DND-41 (cell line): ENCODE measurements at regions not wholly inside any gene's neighbourhood (a gene's known extent, or its start where the extent isn't known, plus 50 kb on each side); places are given as distances from the start of the nearest gene placed in this dataset.

Experiments used
- ATAC-seq: fragments of 200-7000 bp; cut with Tn5 transposase; 3 replicates; pipeline ENCODE4 v1.9.1; 2021; ENCODE audit warnings: low read depth; ENCODE audit not compliant: insufficient read depth
- DNase-seq: peaks from one replicate; pipeline ENCODE4 v3.0.0-alpha.2; 2020
- H2AFZ ChIP-seq: 2 replicates; pipeline ENCODE4 v1.6.0; 2012; ENCODE audit warnings: low read depth, low read length
- H3K27ac ChIP-seq: 2 replicates; pipeline ENCODE4 v1.5.1; 2012; ENCODE audit warnings: low read length, inconsistent platforms
- H3K27me3 ChIP-seq: fragments of 200-600 bp; sonication (generic); 2 replicates; pipeline ENCODE4 v1.6.0; 2012; ENCODE audit warnings: low read length, mild to moderate bottlenecking, inconsistent platforms; ENCODE audit not compliant: insufficient read depth, poor library complexity
- H3K36me3 ChIP-seq: 2 replicates; pipeline ENCODE4 v1.5.1; 2012; ENCODE audit warnings: low read length, inconsistent platforms; ENCODE audit not compliant: insufficient read depth
- H3K4me1 ChIP-seq: 2 replicates; pipeline ENCODE4 v1.5.1; 2012; ENCODE audit warnings: mild to moderate bottlenecking, low read length; ENCODE audit not compliant: insufficient read depth
- H3K4me2 ChIP-seq: 2 replicates; pipeline ENCODE4 v1.6.0; 2012; ENCODE audit warnings: mild to moderate bottlenecking, moderate library complexity, low read length, inconsistent platforms; ENCODE audit not compliant: insufficient read depth
- H3K4me3 ChIP-seq, 2 experiments: fragments of 200-600 bp in 1 of 2; shearing (Covaris generic) in 1 of 2; 2 replicates each; pipeline ENCODE4 v1.5.1; 2012 to 2016; ENCODE audit warnings: inconsistent platforms in 2 of 2, low read length in 2 of 2, mild to moderate bottlenecking in 2 of 2, low read depth in 1 of 2, moderate library complexity in 1 of 2
- H3K79me2 ChIP-seq: 2 replicates; pipeline ENCODE4 v1.6.0; 2012; ENCODE audit warnings: low read length, inconsistent platforms; ENCODE audit not compliant: insufficient read depth
- H3K9ac ChIP-seq: 2 replicates; pipeline ENCODE4 v1.6.0; 2012; ENCODE audit warnings: low read depth, mild to moderate bottlenecking, inconsistent platforms, low read length, moderate library complexity
- H3K9me3 ChIP-seq: 2 replicates; pipeline ENCODE4 v1.5.1; 2012; ENCODE audit warnings: low read length, moderate library complexity, mild to moderate bottlenecking, inconsistent platforms; ENCODE audit not compliant: insufficient read depth, severe bottlenecking
- H4K20me1 ChIP-seq: 2 replicates; pipeline ENCODE4 v1.6.0; 2012; ENCODE audit warnings: low read length; ENCODE audit not compliant: insufficient read depth
- EZH2 ChIP-seq: IDR thresholded peaks from 3 replicates; pipeline ENCODE4 v1.6.1; 2012; ENCODE audit warnings: borderline replicate concordance, low read depth, mild to moderate bottlenecking, moderate library complexity, low read length, inconsistent platforms; ENCODE audit not compliant: severe bottlenecking
- TF ChIP-seq, protein P1 (sequence below): IDR thresholded peaks from 2 replicates; pipeline ENCODE4 v1.5.1; 2012; ENCODE audit warnings: borderline replicate concordance, low read length, moderate library complexity, mild to moderate bottlenecking; ENCODE audit not compliant: poor library complexity, severe bottlenecking; ENCODE audit errors: extremely low read depth

DNA sequence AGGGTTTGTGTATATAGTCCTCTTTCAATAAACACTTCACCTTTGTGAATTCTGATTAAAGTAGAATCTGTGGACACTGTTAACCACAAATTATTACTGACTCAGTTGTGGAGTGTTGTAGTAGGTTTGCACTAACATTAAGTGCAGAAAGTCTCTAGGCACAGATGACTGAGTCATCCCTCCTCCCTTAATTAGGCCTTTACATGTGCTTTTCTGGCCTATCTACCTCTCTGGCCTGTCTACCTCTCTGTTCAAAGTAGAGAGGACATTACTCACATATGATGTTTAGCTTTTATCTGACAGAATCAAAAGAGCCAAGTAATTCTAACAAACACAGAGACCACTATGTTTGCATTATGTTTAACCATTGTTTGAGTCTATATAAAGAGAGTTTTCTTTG, 783.0 kb downstream of the TENT5A start:
- H3K36me3 ChIP-seq, result no peaks in the 10 kb centered on the region
- no peak overlapping the region for H3K4me2 ChIP-seq
- DNase-seq (no peak), ATAC-seq (0 out of 3 replicates have a peak, but pooled peaks have one; percentile 25)
- no peaks in the 10 kb centered on the region for H3K9me3 ChIP-seq
- peak overlapping the region; percentile 51 for H3K27ac ChIP-seq
- peak overlapping the region; percentile 54 for H2AFZ ChIP-seq
- no peaks in the 10 kb centered on the region for H4K20me1 ChIP-seq
- no peak overlapping the region for H3K9ac ChIP-seq
- peaks cover 37% of the 10 kb centered on the region for H3K4me1 ChIP-seq
- no peaks in the 10 kb centered on the region for H3K27me3 ChIP-seq
- H3K4me3 ChIP-seq, result no peak overlapping the region
- TF ChIP-seq, protein P1, sequence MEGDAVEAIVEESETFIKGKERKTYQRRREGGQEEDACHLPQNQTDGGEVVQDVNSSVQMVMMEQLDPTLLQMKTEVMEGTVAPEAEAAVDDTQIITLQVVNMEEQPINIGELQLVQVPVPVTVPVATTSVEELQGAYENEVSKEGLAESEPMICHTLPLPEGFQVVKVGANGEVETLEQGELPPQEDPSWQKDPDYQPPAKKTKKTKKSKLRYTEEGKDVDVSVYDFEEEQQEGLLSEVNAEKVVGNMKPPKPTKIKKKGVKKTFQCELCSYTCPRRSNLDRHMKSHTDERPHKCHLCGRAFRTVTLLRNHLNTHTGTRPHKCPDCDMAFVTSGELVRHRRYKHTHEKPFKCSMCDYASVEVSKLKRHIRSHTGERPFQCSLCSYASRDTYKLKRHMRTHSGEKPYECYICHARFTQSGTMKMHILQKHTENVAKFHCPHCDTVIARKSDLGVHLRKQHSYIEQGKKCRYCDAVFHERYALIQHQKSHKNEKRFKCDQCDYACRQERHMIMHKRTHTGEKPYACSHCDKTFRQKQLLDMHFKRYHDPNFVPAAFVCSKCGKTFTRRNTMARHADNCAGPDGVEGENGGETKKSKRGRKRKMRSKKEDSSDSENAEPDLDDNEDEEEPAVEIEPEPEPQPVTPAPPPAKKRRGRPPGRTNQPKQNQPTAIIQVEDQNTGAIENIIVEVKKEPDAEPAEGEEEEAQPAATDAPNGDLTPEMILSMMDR, result no peak
- TF ChIP-seq EZH2, result no peak
- H3K79me2 ChIP-seq, result no peaks in the 10 kb centered on the region

DNA sequence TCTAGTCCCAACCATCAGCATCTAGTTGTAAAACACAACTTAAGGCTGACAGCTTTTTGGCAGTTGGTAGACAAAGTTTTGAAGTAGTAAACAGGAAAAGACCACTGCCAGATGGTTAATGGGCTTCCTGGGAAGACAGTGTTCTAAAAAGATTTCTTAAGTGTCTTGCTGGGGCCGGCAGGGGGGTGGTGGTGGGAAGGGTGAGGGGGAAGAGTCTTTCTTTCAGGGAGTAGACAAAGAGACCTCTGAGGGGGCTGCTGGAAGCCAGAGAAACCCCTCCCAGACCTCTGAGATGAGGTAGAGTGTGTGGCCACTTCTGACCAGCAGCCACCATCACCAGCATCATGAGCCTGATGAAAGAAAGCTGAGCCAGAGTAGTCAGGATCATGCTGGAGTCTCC, 784.9 kb downstream of the TENT5A start:
- peak overlapping the region; percentile 93 for H3K27ac ChIP-seq
- H3K4me1 ChIP-seq, result peaks cover 37% of the 10 kb centered on the region
- H4K20me1 ChIP-seq, result no peaks in the 10 kb centered on the region
- peak overlapping the region; percentile 35; the same call in 1 of the 2 replicates for H3K9ac ChIP-seq
- peak; percentile 62 for DNase-seq
- H3K4me2 ChIP-seq, result peak overlapping the region; percentile 19
- peak; percentile 82 for ATAC-seq
- no peak overlapping the region for H3K4me3 ChIP-seq
- peak overlapping the region; percentile 70 for H2AFZ ChIP-seq
- H3K9me3 ChIP-seq, result no peaks in the 10 kb centered on the region
- H3K36me3 ChIP-seq, result no peaks in the 10 kb centered on the region
- no peaks in the 10 kb centered on the region for H3K27me3 ChIP-seq
- TF ChIP-seq, protein P1, result no peak
- TF ChIP-seq EZH2, result no peak
- no peaks in the 10 kb centered on the region for H3K79me2 ChIP-seq

- Histone ChIP-seq H3K27ac (no peak overlapping the region), H3K9ac (no peak overlapping the region), H3K9me3 (no peaks in the 10 kb centered on the region), H3K27me3 (no peaks in the 10 kb centered on the region), H4K20me1 (no peaks in the 10 kb centered on the region), H2AFZ (no peak overlapping the region), H3K4me2 (no peak overlapping the region), H3K4me3 (no peak overlapping the region), H3K4me1 (peaks cover 23% of the 10 kb centered on the region), H3K36me3 (no peaks in the 10 kb centered on the region), H3K79me2 (no peaks in the 10 kb centered on the region)
- ATAC-seq (no peak), DNase-seq (no peak)
- no peak for TF ChIP-seq EZH2
- TF ChIP-seq, protein P1, result no peak
Observed at GRCh38 chr6:80962382-80962781, 790.1 kb downstream of the TENT5A start.

GRCh38 chr6:80961166-80961565, 791.3 kb downstream of the TENT5A start:
- Histone ChIP-seq H3K27ac (no peak overlapping the region), H4K20me1 (no peaks in the 10 kb centered on the region), H3K4me2 (no peak overlapping the region), H3K79me2 (no peaks in the 10 kb centered on the region), H3K27me3 (no peaks in the 10 kb centered on the region), H2AFZ (no peak overlapping the region), H3K4me1 (peaks cover 11% of the 10 kb centered on the region; the same call in 1 of the 2 replicates), H3K36me3 (no peaks in the 10 kb centered on the region), H3K9ac (no peak overlapping the region), H3K4me3 (no peak overlapping the region), H3K9me3 (no peaks in the 10 kb centered on the region)
- TF ChIP-seq, protein P1, result no peak
- no peak for TF ChIP-seq EZH2
- DNase-seq, result no peak
- ATAC-seq, result no peak
